Stimulated activated CD4-positive, alpha-beta T cell treated with anti-CD3 and anti-CD28 coated beads, Interleukin-4, amount 100 ng/mL, for 4 hours (primary cell): ENCODE measurements at regions not wholly inside any gene's neighbourhood (a gene's known extent, or its start where the extent isn't known, plus 50 kb on each side); places are given as distances from the start of the nearest gene placed in this dataset.
"Not testable (repeated sequence)": the region's sequence is repeated elsewhere in the genome, so short reads cannot be mapped to it uniquely, and the experiment has no call there.

Source experiments
- DNase-seq, 2 experiments: peaks; one replicate each; pipeline ENCODE4 v3.0.0-alpha.2; 2020

- DNase-seq, result no peak
These were observed 420.0 kb upstream of the SLC30A5 start for GRCh38 chr5:68673823-68674180.

GRCh38 chr5:68679041-68679440 lies 414.8 kb upstream of the SLC30A5 start:
- no peak for DNase-seq

- DNase-seq, result no peak
These were observed 413.4 kb upstream of the SLC30A5 start for GRCh38 chr5:68680366-68680765.

- DNase-seq, result no peak
These were observed 411.9 kb upstream of the SLC30A5 start for GRCh38 chr5:68681929-68682328.

GRCh38 chr5:68682400-68683160 lies 411.2 kb upstream of the SLC30A5 start:
- DNase-seq, result no peak

- no peak for DNase-seq
These were observed 410.2 kb upstream of the SLC30A5 start for GRCh38 chr5:68683632-68684036.

GRCh38 chr5:68685863-68686262 lies 408.0 kb upstream of the SLC30A5 start:
- DNase-seq, result no peak

GRCh38 chr5:68688547-68688946 lies 405.3 kb upstream of the SLC30A5 start:
- DNase-seq, result no peak

- no peak for DNase-seq
These were observed 404.8 kb upstream of the SLC30A5 start for GRCh38 chr5:68689010-68689409.

GRCh38 chr5:68691874-68692273 lies 401.9 kb upstream of the SLC30A5 start:
- not testable (repeated sequence) for DNase-seq

GRCh38 chr5:68698025-68698940 lies 395.5 kb upstream of the SLC30A5 start:
- no peak for DNase-seq

GRCh38 chr5:68699966-68700365 lies 393.8 kb upstream of the SLC30A5 start:
- no peak for DNase-seq

GRCh38 chr5:68707575-68707974 lies 386.2 kb upstream of the SLC30A5 start:
- no peak for DNase-seq

GRCh38 chr5:68708156-68708841 lies 385.5 kb upstream of the SLC30A5 start:
- no peak for DNase-seq

- DNase-seq, result no peak
These were observed 385.0 kb upstream of the SLC30A5 start for GRCh38 chr5:68708842-68709170.

GRCh38 chr5:68709239-68709638 lies 384.6 kb upstream of the SLC30A5 start:
- DNase-seq, result no peak

- no peak for DNase-seq
These were observed 383.3 kb upstream of the SLC30A5 start for GRCh38 chr5:68710514-68710913.

GRCh38 chr5:68711293-68712200 lies 382.3 kb upstream of the SLC30A5 start:
- no peak for DNase-seq

GRCh38 chr5:68714810-68715209 lies 379.0 kb upstream of the SLC30A5 start:
- DNase-seq, result no peak

GRCh38 chr5:68720884-68721610 lies 372.8 kb upstream of the SLC30A5 start:
- no peak for DNase-seq

- no peak for DNase-seq
These were observed 371.5 kb upstream of the SLC30A5 start for GRCh38 chr5:68722357-68722756.
